HS-27A (cell line): ENCODE measurements at regions not wholly inside any gene's neighbourhood (a gene's known extent, or its start where the extent isn't known, plus 50 kb on each side); places are given as distances from the start of the nearest gene placed in this dataset.

Experiments
- DNase-seq: peaks from one replicate; pipeline ENCODE4 v3.0.0-alpha.2; 2012; ENCODE audit warnings: low read depth, missing footprints

GRCh38 chr2:64704161-64704560 is 50.4 kb upstream of the SERTAD2 start:
- DNase-seq, result no peak

GRCh38 chr2:64704996-64705395 is 51.3 kb upstream of the SERTAD2 start:
- no peak for DNase-seq

GRCh38 chr2:64707276-64707675 is 53.6 kb upstream of the SERTAD2 start:
- no peak for DNase-seq

- no peak for DNase-seq
Measured at GRCh38 chr2:64708829-64709228, 55.1 kb upstream of the SERTAD2 start.

- DNase-seq, result no peak
Measured at GRCh38 chr2:64711252-64711800, 57.6 kb upstream of the SERTAD2 start.

- DNase-seq, result no peak
Measured at GRCh38 chr2:64713686-64714085, 60.0 kb upstream of the SERTAD2 start.

- no peak for DNase-seq
Measured at GRCh38 chr2:64716569-64716968, 62.9 kb upstream of the SERTAD2 start.

GRCh38 chr2:64718250-64718885 is 64.7 kb upstream of the SERTAD2 start:
- DNase-seq, result no peak

GRCh38 chr2:64720535-64721319 is 67.0 kb upstream of the SERTAD2 start:
- no peak for DNase-seq

GRCh38 chr2:64721320-64721623 is 67.6 kb upstream of the SERTAD2 start:
- no peak for DNase-seq

GRCh38 chr2:64722291-64723044 is 68.8 kb upstream of the SERTAD2 start:
- DNase-seq, result no peak

GRCh38 chr2:64727013-64727767 is 73.5 kb upstream of the SERTAD2 start:
- DNase-seq, result no peak

GRCh38 chr2:64727843-64728463 is 74.2 kb upstream of the SERTAD2 start:
- no peak for DNase-seq

- DNase-seq, result no peak
Measured at GRCh38 chr2:64730551-64731262, 77.0 kb upstream of the SERTAD2 start.

GRCh38 chr2:64731263-64731643 is 77.5 kb upstream of the SERTAD2 start:
- DNase-seq, result no peak

- no peak for DNase-seq
Measured at GRCh38 chr2:64731746-64732145, 78.0 kb upstream of the SERTAD2 start.

GRCh38 chr2:64732146-64732545 is 78.4 kb upstream of the SERTAD2 start:
- DNase-seq, result no peak

- DNase-seq, result no peak
Measured at GRCh38 chr2:64735504-64735903, 81.8 kb upstream of the SERTAD2 start.

GRCh38 chr2:64737547-64737946 is 83.8 kb upstream of the SERTAD2 start:
- DNase-seq, result no peak

- DNase-seq, result no peak
Measured at GRCh38 chr2:64738026-64738425, 84.3 kb upstream of the SERTAD2 start.

- no peak for DNase-seq
Measured at GRCh38 chr2:64742678-64743077, 89.0 kb upstream of the SERTAD2 start.
